ENCODE measurements at regions not wholly inside any gene's neighbourhood (a gene's known extent, or its start where the extent isn't known, plus 50 kb on each side); places are given as distances from the start of the nearest gene placed in this dataset.

- no peak overlapping the region for H3K4me3 ChIP-seq (ENCODE audit: low read depth, low read length)
- no peak for TF ChIP-seq CTCF (conservative IDR thresholded peaks at IDR 0.05; ENCODE audit: low read depth, low read length)
- DNase-seq (ENCODE audit: low read depth) = no peak
Observed at GRCh38 chr7:128167791-128168666, 73.0 kb upstream of the LEP start.

GRCh38 chr7:128168667-128169210 is 72.3 kb upstream of the LEP start:
- H3K4me3 ChIP-seq (ENCODE audit: low read depth, low read length) = no peak overlapping the region
- peak; percentile 12 for DNase-seq (ENCODE audit: low read depth)
- TF ChIP-seq CTCF (conservative IDR thresholded peaks at IDR 0.05; ENCODE audit: low read depth, low read length) = no peak

- no peak for DNase-seq (ENCODE audit: low read depth)
- no peak for TF ChIP-seq CTCF (conservative IDR thresholded peaks at IDR 0.05; ENCODE audit: low read depth, low read length)
- H3K4me3 ChIP-seq (ENCODE audit: low read depth, low read length) = no peak overlapping the region
Observed at GRCh38 chr7:128170461-128170860, 70.6 kb upstream of the LEP start.

GRCh38 chr7:128171342-128171918 is 69.6 kb upstream of the LEP start:
- no peak overlapping the region for H3K4me3 ChIP-seq (ENCODE audit: low read depth, low read length)
- no peak for TF ChIP-seq CTCF (conservative IDR thresholded peaks at IDR 0.05; ENCODE audit: low read depth, low read length)
- DNase-seq (ENCODE audit: low read depth) = no peak

GRCh38 chr7:128172151-128172550 is 68.9 kb upstream of the LEP start:
- H3K4me3 ChIP-seq (ENCODE audit: low read depth, low read length) = no peak overlapping the region
- no peak for TF ChIP-seq CTCF (conservative IDR thresholded peaks at IDR 0.05; ENCODE audit: low read depth, low read length)
- DNase-seq (ENCODE audit: low read depth) = no peak

GRCh38 chr7:128172963-128173362 is 68.1 kb upstream of the LEP start:
- no peak for TF ChIP-seq CTCF (conservative IDR thresholded peaks at IDR 0.05; ENCODE audit: low read depth, low read length)
- DNase-seq (ENCODE audit: low read depth) = no peak
- no peak overlapping the region for H3K4me3 ChIP-seq (ENCODE audit: low read depth, low read length)

Data from choroid plexus epithelial cell (primary cell).